ENCODE measurements at regions not wholly inside any gene's neighbourhood (a gene's known extent, or its start where the extent isn't known, plus 50 kb on each side); places are given as distances from the start of the nearest gene placed in this dataset.
"Not testable (repeated sequence)": the region's sequence is repeated elsewhere in the genome, so short reads cannot be mapped to it uniquely, and the experiment has no call there.

GRCh38 chr3:180743813-180744590, 64.7 kb upstream of the CCDC39 start:
- in situ Hi-C loops (cut with HindIII; ENCODE audit: low sequenced_read_pairs): no loop called here
- no peak for DNase-seq (ENCODE audit: low spot score)

- in situ Hi-C loops (cut with HindIII; ENCODE audit: low sequenced_read_pairs): no loop called here
- DNase-seq (ENCODE audit: low spot score): no peak
Observed at GRCh38 chr3:180747805-180748361, 68.6 kb upstream of the CCDC39 start.

GRCh38 chr3:180749322-180749721, 70.0 kb upstream of the CCDC39 start:
- in situ Hi-C loops (cut with HindIII; ENCODE audit: low sequenced_read_pairs): no loop called here
- DNase-seq (ENCODE audit: low spot score): no peak

GRCh38 chr3:180749796-180750195, 70.5 kb upstream of the CCDC39 start:
- no peak for DNase-seq (ENCODE audit: low spot score)
- in situ Hi-C loops (cut with HindIII; ENCODE audit: low sequenced_read_pairs): no loop called here

GRCh38 chr3:180755556-180755955, 76.3 kb upstream of the CCDC39 start:
- DNase-seq (ENCODE audit: low spot score): no peak

GRCh38 chr3:180762866-180763265, 83.6 kb upstream of the CCDC39 start:
- in situ Hi-C loops (cut with HindIII; ENCODE audit: low sequenced_read_pairs): no loop called here
- no peak for DNase-seq (ENCODE audit: low spot score)

More at GRCh38 chr3:180755556-180755955, 76.3 kb upstream of the CCDC39 start:
- in situ Hi-C loops (cut with HindIII; ENCODE audit: low sequenced_read_pairs): no loop called here

GRCh38 chr3:180764481-180764880, 85.2 kb upstream of the CCDC39 start:
- DNase-seq (ENCODE audit: low spot score): no peak
- in situ Hi-C loops (cut with HindIII; ENCODE audit: low sequenced_read_pairs): no loop called here

GRCh38 chr3:180770639-180771038, 91.3 kb upstream of the CCDC39 start:
- in situ Hi-C loops (cut with HindIII; ENCODE audit: low sequenced_read_pairs): no loop called here
- no peak for DNase-seq (ENCODE audit: low spot score)

- in situ Hi-C loops (cut with HindIII; ENCODE audit: low sequenced_read_pairs): no loop called here
- no peak for DNase-seq (ENCODE audit: low spot score)
Observed at GRCh38 chr3:180776433-180776832, 97.1 kb upstream of the CCDC39 start.

- in situ Hi-C loops (cut with HindIII; ENCODE audit: low sequenced_read_pairs): no loop called here
- DNase-seq (ENCODE audit: low spot score): no peak
Observed at GRCh38 chr3:180782195-180782984, 103.1 kb upstream of the CCDC39 start.

- DNase-seq (ENCODE audit: low spot score); in situ Hi-C loops (cut with HindIII; ENCODE audit: low sequenced_read_pairs): not testable (repeated sequence)
Observed at GRCh38 chr3:180786227-180786626, 106.9 kb upstream of the CCDC39 start.

- no peak for DNase-seq (ENCODE audit: low spot score)
- in situ Hi-C loops (cut with HindIII; ENCODE audit: low sequenced_read_pairs): no loop called here
Observed at GRCh38 chr3:180789774-180790173, 110.5 kb upstream of the CCDC39 start.

GRCh38 chr3:180798197-180798596, 114.3 kb upstream of the FXR1 start:
- in situ Hi-C loops (cut with HindIII; ENCODE audit: low sequenced_read_pairs): no loop called here
- no peak for DNase-seq (ENCODE audit: low spot score)

- DNase-seq (ENCODE audit: low spot score): peak; percentile 15
- in situ Hi-C loops (cut with HindIII; ENCODE audit: low sequenced_read_pairs): no loop called here
Observed at GRCh38 chr3:180802837-180803236, 109.6 kb upstream of the FXR1 start.

- in situ Hi-C loops (cut with HindIII; ENCODE audit: low sequenced_read_pairs): no loop called here
- peak; percentile 30 for DNase-seq (ENCODE audit: low spot score)
Observed at GRCh38 chr3:180804916-180805315, 107.6 kb upstream of the FXR1 start.

- DNase-seq (ENCODE audit: low spot score): no peak
- in situ Hi-C loops (cut with HindIII; ENCODE audit: low sequenced_read_pairs): no loop called here
Observed at GRCh38 chr3:180808823-180809575, 103.5 kb upstream of the FXR1 start.

- in situ Hi-C loops (cut with HindIII; ENCODE audit: low sequenced_read_pairs): no loop called here
- DNase-seq (ENCODE audit: low spot score): no peak
Observed at GRCh38 chr3:180820400-180820799, 92.1 kb upstream of the FXR1 start.

GRCh38 chr3:180825964-180826363, 86.5 kb upstream of the FXR1 start:
- in situ Hi-C loops (cut with HindIII; ENCODE audit: low sequenced_read_pairs): no loop called here
- DNase-seq (ENCODE audit: low spot score): no peak

GRCh38 chr3:180827171-180827570, 85.3 kb upstream of the FXR1 start:
- no peak for DNase-seq (ENCODE audit: low spot score)
- in situ Hi-C loops (cut with HindIII; ENCODE audit: low sequenced_read_pairs): no loop called here
